ENCODE measurements at regions not wholly inside any gene's neighbourhood (a gene's known extent, or its start where the extent isn't known, plus 50 kb on each side); places are given as distances from the start of the nearest gene placed in this dataset.
"Not testable (repeated sequence)": the region's sequence is repeated elsewhere in the genome, so short reads cannot be mapped to it uniquely, and the experiment has no call there.

GRCh38 chr20:47883940-47884339, 98.7 kb upstream of the SULF2 start:
- TF ChIP-seq, protein P1, sequence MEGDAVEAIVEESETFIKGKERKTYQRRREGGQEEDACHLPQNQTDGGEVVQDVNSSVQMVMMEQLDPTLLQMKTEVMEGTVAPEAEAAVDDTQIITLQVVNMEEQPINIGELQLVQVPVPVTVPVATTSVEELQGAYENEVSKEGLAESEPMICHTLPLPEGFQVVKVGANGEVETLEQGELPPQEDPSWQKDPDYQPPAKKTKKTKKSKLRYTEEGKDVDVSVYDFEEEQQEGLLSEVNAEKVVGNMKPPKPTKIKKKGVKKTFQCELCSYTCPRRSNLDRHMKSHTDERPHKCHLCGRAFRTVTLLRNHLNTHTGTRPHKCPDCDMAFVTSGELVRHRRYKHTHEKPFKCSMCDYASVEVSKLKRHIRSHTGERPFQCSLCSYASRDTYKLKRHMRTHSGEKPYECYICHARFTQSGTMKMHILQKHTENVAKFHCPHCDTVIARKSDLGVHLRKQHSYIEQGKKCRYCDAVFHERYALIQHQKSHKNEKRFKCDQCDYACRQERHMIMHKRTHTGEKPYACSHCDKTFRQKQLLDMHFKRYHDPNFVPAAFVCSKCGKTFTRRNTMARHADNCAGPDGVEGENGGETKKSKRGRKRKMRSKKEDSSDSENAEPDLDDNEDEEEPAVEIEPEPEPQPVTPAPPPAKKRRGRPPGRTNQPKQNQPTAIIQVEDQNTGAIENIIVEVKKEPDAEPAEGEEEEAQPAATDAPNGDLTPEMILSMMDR (IDR thresholded peaks at IDR 0.05) = not testable (repeated sequence)
- TF ChIP-seq EZH2, EZH2phosphoT487 (IDR thresholded peaks at IDR 0.05): not testable (repeated sequence)
